CD4-positive, alpha-beta memory T cell (primary cell): ENCODE measurements at regions not wholly inside any gene's neighbourhood (a gene's known extent, or its start where the extent isn't known, plus 50 kb on each side); places are given as distances from the start of the nearest gene placed in this dataset.

Experiments used
- CTCF ChIA-PET: fragments of 350-600 bp; sonication (Branson Sonifier 250); formaldehyde crosslinking; loops from one replicate; lab custom pipeline; 2021; ENCODE audit warnings: inconsistent platforms; ENCODE audit not compliant: partially characterized antibody; lab: Charles Lee
- POLR2A ChIA-PET: fragments of 350-600 bp; sonication (Branson Sonifier 250); formaldehyde crosslinking; loops from one replicate; lab custom pipeline; 2021; ENCODE audit not compliant: partially characterized antibody; lab: Charles Lee
- DNase-seq, 5 donors: peaks; one replicate each; pipeline versions ENCODE4 v3.0.0 to v3.0.0-alpha.2; 2020 to 2022; ENCODE audit warnings: mixed read lengths in 1 of 5
- H3K27ac ChIP-seq: one replicate; pipeline ENCODE4 v1.7.0; 2013; ENCODE audit warnings: low read depth, low read length
- H3K27me3 ChIP-seq: 2 replicates; pipeline ENCODE4 v1.7.0; 2013; ENCODE audit warnings: mild to moderate bottlenecking, low read length, moderate library complexity; ENCODE audit not compliant: insufficient read depth
- H3K36me3 ChIP-seq: 2 replicates; pipeline ENCODE4 v1.7.0; 2013; ENCODE audit warnings: mild to moderate bottlenecking, low read length, moderate library complexity; ENCODE audit not compliant: insufficient read depth
- H3K4me1 ChIP-seq: 2 replicates; pipeline ENCODE4 v1.7.0; 2013; ENCODE audit warnings: mild to moderate bottlenecking, low read length, moderate library complexity; ENCODE audit not compliant: insufficient read depth
- H3K4me3 ChIP-seq, 2 donors: one replicate each; pipeline ENCODE4 v1.7.0; 2013; ENCODE audit warnings: low read length in 2 of 2, mild to moderate bottlenecking in 1 of 2
- H3K9me3 ChIP-seq, 2 donors: one replicate each; pipeline ENCODE4 v1.7.0; 2013; ENCODE audit warnings: low read length in 2 of 2, control low read depth in 1 of 2; ENCODE audit not compliant: control insufficient read depth in 1 of 2
- H3K27ac Mint-ChIP-seq, 7 donors: one replicate each; pipeline ENCODE4 v1.8.0; 2020 to 2021; ENCODE audit warnings: mixed read lengths in 7 of 7, mild to moderate bottlenecking in 6 of 7, inconsistent platforms in 3 of 7, moderate library complexity in 3 of 7
- H3K27me3 Mint-ChIP-seq, 2 donors: one replicate each; pipeline ENCODE4 v1.8.0; 2020 to 2021; ENCODE audit warnings: mixed read lengths in 2 of 2
- H3K36me3 Mint-ChIP-seq, 2 donors: one replicate each; pipeline ENCODE4 v1.8.0; 2020 to 2021; ENCODE audit warnings: mixed read lengths in 2 of 2, inconsistent platforms in 1 of 2, mild to moderate bottlenecking in 1 of 2
- H3K4me1 Mint-ChIP-seq, 4 donors: one replicate each; pipeline ENCODE4 v1.8.0; 2020 to 2021; ENCODE audit warnings: mixed read lengths in 4 of 4, mild to moderate bottlenecking in 1 of 4
- H3K4me3 Mint-ChIP-seq, 8 donors: one replicate each; pipeline ENCODE4 v1.8.0; 2020 to 2021; ENCODE audit warnings: mixed read lengths in 8 of 8, mild to moderate bottlenecking in 7 of 8, moderate library complexity in 6 of 8, inconsistent platforms in 3 of 8
- H3K9me3 Mint-ChIP-seq, 8 donors: one replicate each; pipeline ENCODE4 v1.8.0; 2020 to 2021; ENCODE audit warnings: mixed read lengths in 8 of 8, mild to moderate bottlenecking in 5 of 8, inconsistent platforms in 3 of 8, moderate library complexity in 1 of 8
- intact Hi-C: fragments of 100-400 bp; cut with micrococcal nuclease; formaldehyde crosslinking; loops from one replicate; pipeline ENCODE4 v1.15.1; 2023

GRCh38 chr6:55957961-55958422, 82.6 kb upstream of the BMP5 start:
- Histone ChIP-seq H3K36me3 (no peaks in the 10 kb centered on the region), H3K4me1 (no peaks in the 10 kb centered on the region), H3K9me3 (no peaks in the 10 kb centered on the region), H3K27me3 (no peaks in the 10 kb centered on the region), H3K27ac (no peak overlapping the region), H3K4me3 (no peak overlapping the region)
- Mint-ChIP-seq H3K4me3 (no peak overlapping the region), H3K4me1 (no peaks in the 10 kb centered on the region), H3K27me3 (no peaks in the 10 kb centered on the region), H3K27ac (no peak overlapping the region), H3K9me3 (peaks cover 0 to 7% (median 4%) of the 10 kb centered on the region in 8 donors), H3K36me3 (no peaks in the 10 kb centered on the region)
- ChIA-PET CTCF (no interaction called here), POLR2A (no interaction called here)
- intact Hi-C loops = no loop called here
- no peak for DNase-seq

GRCh38 chr6:55955684-55956083, 80.3 kb upstream of the BMP5 start:
- ChIA-PET POLR2A (no interaction called here), CTCF (no interaction called here)
- Histone ChIP-seq H3K27ac (no peak overlapping the region), H3K9me3 (no peaks in the 10 kb centered on the region), H3K36me3 (no peaks in the 10 kb centered on the region), H3K27me3 (no peaks in the 10 kb centered on the region), H3K4me3 (no peak overlapping the region), H3K4me1 (no peaks in the 10 kb centered on the region)
- peaks cover 0 to 10% (median 3%) of the 10 kb centered on the region in 8 donors for H3K9me3 Mint-ChIP-seq
- H3K4me1 Mint-ChIP-seq = no peaks in the 10 kb centered on the region
- H3K36me3 Mint-ChIP-seq = no peaks in the 10 kb centered on the region
- no peak for DNase-seq
- intact Hi-C loops = no loop called here
- no peak overlapping the region for H3K4me3 Mint-ChIP-seq
- H3K27me3 Mint-ChIP-seq = no peaks in the 10 kb centered on the region
- no peak overlapping the region for H3K27ac Mint-ChIP-seq

- Histone ChIP-seq H3K27ac (no peak overlapping the region), H3K4me1 (no peaks in the 10 kb centered on the region), H3K36me3 (no peaks in the 10 kb centered on the region), H3K9me3 (no peaks in the 10 kb centered on the region), H3K4me3 (no peak overlapping the region), H3K27me3 (no peaks in the 10 kb centered on the region)
- Mint-ChIP-seq H3K4me1 (no peaks in the 10 kb centered on the region), H3K36me3 (no peaks in the 10 kb centered on the region), H3K9me3 (peaks cover 0 to 11% (median 4%) of the 10 kb centered on the region in 8 donors), H3K27me3 (no peaks in the 10 kb centered on the region), H3K4me3 (no peak overlapping the region), H3K27ac (no peak overlapping the region)
- POLR2A ChIA-PET = no interaction called here
- CTCF ChIA-PET = no interaction called here
- DNase-seq = no peak
- intact Hi-C loops = no loop called here
Observed at GRCh38 chr6:55954436-55954835, 79.0 kb upstream of the BMP5 start.

GRCh38 chr6:55953335-55953734, 77.9 kb upstream of the BMP5 start:
- intact Hi-C loops = no loop called here
- Histone ChIP-seq H3K36me3 (no peaks in the 10 kb centered on the region), H3K27ac (no peak overlapping the region), H3K4me3 (no peak overlapping the region), H3K27me3 (no peaks in the 10 kb centered on the region), H3K9me3 (no peaks in the 10 kb centered on the region), H3K4me1 (no peaks in the 10 kb centered on the region)
- ChIA-PET POLR2A (no interaction called here), CTCF (no interaction called here)
- H3K27ac Mint-ChIP-seq = no peak overlapping the region
- DNase-seq = no peak
- no peaks in the 10 kb centered on the region for H3K4me1 Mint-ChIP-seq
- H3K9me3 Mint-ChIP-seq = peaks cover 0 to 14% (median 4%) of the 10 kb centered on the region in 8 donors
- no peak overlapping the region for H3K4me3 Mint-ChIP-seq
- no peaks in the 10 kb centered on the region for H3K27me3 Mint-ChIP-seq
- no peaks in the 10 kb centered on the region for H3K36me3 Mint-ChIP-seq

GRCh38 chr6:55950071-55950814, 74.9 kb upstream of the BMP5 start:
- H3K27ac ChIP-seq = no peak overlapping the region
- intact Hi-C loops = no loop called here
- Mint-ChIP-seq H3K27me3 (no peaks in the 10 kb centered on the region), H3K36me3 (no peaks in the 10 kb centered on the region), H3K27ac (no peak overlapping the region), H3K9me3 (peaks cover 2 to 21% (median 6%) of the 10 kb centered on the region in 8 donors), H3K4me1 (no peaks in the 10 kb centered on the region), H3K4me3 (no peak overlapping the region)
- no peaks in the 10 kb centered on the region for H3K4me1 ChIP-seq
- DNase-seq = no peak
- no peak overlapping the region for H3K4me3 ChIP-seq
- ChIA-PET POLR2A (no interaction called here), CTCF (no interaction called here)
- no peaks in the 10 kb centered on the region for H3K36me3 ChIP-seq
- no peaks in the 10 kb centered on the region for H3K27me3 ChIP-seq
- no peaks in the 10 kb centered on the region for H3K9me3 ChIP-seq

- Mint-ChIP-seq H3K36me3 (no peaks in the 10 kb centered on the region), H3K9me3 (peaks cover 0 to 18% (median 8%) of the 10 kb centered on the region in 8 donors), H3K4me3 (no peak overlapping the region), H3K27ac (no peak overlapping the region), H3K27me3 (no peaks in the 10 kb centered on the region), H3K4me1 (no peaks in the 10 kb centered on the region)
- ChIA-PET POLR2A (no interaction called here), CTCF (no interaction called here)
- no peak overlapping the region for H3K27ac ChIP-seq
- no peaks in the 10 kb centered on the region for H3K9me3 ChIP-seq
- intact Hi-C loops = no loop called here
- no peaks in the 10 kb centered on the region for H3K4me1 ChIP-seq
- DNase-seq = no peak
- no peaks in the 10 kb centered on the region for H3K27me3 ChIP-seq
- H3K36me3 ChIP-seq = no peaks in the 10 kb centered on the region
- no peak overlapping the region for H3K4me3 ChIP-seq
Observed at GRCh38 chr6:55943329-55943728, 67.9 kb upstream of the BMP5 start.

GRCh38 chr6:55941702-55942101, 66.3 kb upstream of the BMP5 start:
- Histone ChIP-seq H3K27me3 (no peaks in the 10 kb centered on the region), H3K4me1 (no peaks in the 10 kb centered on the region), H3K4me3 (no peak overlapping the region), H3K27ac (no peak overlapping the region), H3K9me3 (no peaks in the 10 kb centered on the region), H3K36me3 (no peaks in the 10 kb centered on the region)
- CTCF ChIA-PET = no interaction called here
- H3K9me3 Mint-ChIP-seq = peaks cover 0 to 20% (median 8%) of the 10 kb centered on the region in 8 donors
- no peaks in the 10 kb centered on the region for H3K36me3 Mint-ChIP-seq
- H3K4me3 Mint-ChIP-seq = no peak overlapping the region
- H3K4me1 Mint-ChIP-seq = no peaks in the 10 kb centered on the region
- no peak for DNase-seq
- no peaks in the 10 kb centered on the region for H3K27me3 Mint-ChIP-seq
- H3K27ac Mint-ChIP-seq = no peak overlapping the region
- intact Hi-C loops = no loop called here
- POLR2A ChIA-PET = no interaction called here
